T-cell (primary cell): ENCODE measurements at regions not wholly inside any gene's neighbourhood (a gene's known extent, or its start where the extent isn't known, plus 50 kb on each side); places are given as distances from the start of the nearest gene placed in this dataset.

ENCODE experiments used
- ATAC-seq, 4 experiments: fragments of 200-7000 bp in 3 of 4; fragments of 150-1000 bp in 1 of 4; cut with Tn5 transposase; replicated peaks in 1 of 4; 1 replicate in 3 of 4; 2 replicates in 1 of 4; pipeline ENCODE4 v1.10.0; 2021; ENCODE audit warnings: moderate library complexity in 3 of 4, mild to moderate bottlenecking in 2 of 4, moderate number of reproducible peaks in 1 of 4
- CTCF ChIA-PET, 2 donors: fragments of 300-600 bp; sonication (Branson Sonifier 250); formaldehyde crosslinking; loops; one replicate each; lab custom pipeline; 2022; ENCODE audit warnings: antibody characterized with exemption in 2 of 2; lab: Charles Lee
- POLR2A ChIA-PET, 2 donors: fragments of 300-600 bp; sonication (Branson Sonifier 250); formaldehyde crosslinking; loops; one replicate each; lab custom pipeline; 2022; ENCODE audit warnings: antibody characterized with exemption in 2 of 2; lab: Charles Lee
- DNase-seq, 35 experiments: peaks; one replicate each; pipeline versions ENCODE4 v3.0.0 to v3.0.0-alpha.2; 2013 to 2023
- H3K27ac ChIP-seq: one replicate; pipeline ENCODE4 v1.5.1; 2013; ENCODE audit warnings: low read length
- H3K27me3 ChIP-seq, 2 experiments: replicated peaks in 1 of 2; 1 replicate in 1 of 2; 2 replicates in 1 of 2; pipeline versions ENCODE4 v1.6.1 to v1.7.0; 2013; ENCODE audit warnings: low read length in 1 of 2, mixed read lengths in 1 of 2; ENCODE audit not compliant: control insufficient read depth in 2 of 2, insufficient read depth in 2 of 2; ENCODE audit errors: extremely low read depth in 1 of 2
- H3K36me3 ChIP-seq, 2 donors: 1 replicate in 1 of 2; 2 replicates in 1 of 2; pipeline versions ENCODE4 v1.6.1 to v1.7.0; 2013; ENCODE audit warnings: low read length in 1 of 2; ENCODE audit not compliant: control insufficient read depth in 2 of 2, insufficient read depth in 1 of 2; ENCODE audit errors: extremely low read depth in 1 of 2
- H3K4me1 ChIP-seq, 2 experiments: 1 replicate in 1 of 2; 2 replicates in 1 of 2; pipeline versions ENCODE4 v1.6.1 to v1.7.0; 2013; ENCODE audit warnings: low read length in 2 of 2, mixed read lengths in 1 of 2; ENCODE audit not compliant: insufficient read depth in 2 of 2, control insufficient read depth in 1 of 2; ENCODE audit errors: extremely low read depth in 1 of 2
- H3K4me3 ChIP-seq, 2 donors: 1 replicate in 1 of 2; 2 replicates in 1 of 2; pipeline versions ENCODE4 v1.5.1 to v1.7.0; 2013; ENCODE audit warnings: mild to moderate bottlenecking in 2 of 2, low read length in 1 of 2, moderate library complexity in 1 of 2; ENCODE audit not compliant: control insufficient read depth in 1 of 2; ENCODE audit errors: extremely low read depth in 1 of 2
- H3K9me3 ChIP-seq: 2 replicates; pipeline ENCODE4 v1.7.0; 2013
- H3K27ac Mint-ChIP-seq, 2 donors: one replicate each; pipeline ENCODE4 v1.8.0; 2020 to 2021; ENCODE audit warnings: mild to moderate bottlenecking in 2 of 2, mixed read lengths in 2 of 2
- H3K27me3 Mint-ChIP-seq, 2 donors: one replicate each; pipeline ENCODE4 v1.8.0; 2021 to 2022; ENCODE audit warnings: mixed read lengths in 2 of 2
- H3K36me3 Mint-ChIP-seq: one replicate; pipeline ENCODE4 v1.8.0; 2021; ENCODE audit warnings: mixed read lengths
- H3K4me1 Mint-ChIP-seq, 3 donors: one replicate each; pipeline ENCODE4 v1.8.0; 2020 to 2022; ENCODE audit warnings: mixed read lengths in 3 of 3, mild to moderate bottlenecking in 1 of 3
- H3K4me3 Mint-ChIP-seq, 3 donors: one replicate each; pipeline ENCODE4 v1.8.0; 2020 to 2022; ENCODE audit warnings: mild to moderate bottlenecking in 3 of 3, mixed read lengths in 3 of 3, moderate library complexity in 3 of 3
- H3K9me3 Mint-ChIP-seq, 3 donors: one replicate each; pipeline ENCODE4 v1.8.0; 2020 to 2022; ENCODE audit warnings: mixed read lengths in 3 of 3
- WGBS: methylation state at CpG from one replicate; pipeline ENCODE4 v1.1.5; 2013; ENCODE audit warnings: missing lambda C conversion rate; ENCODE audit not compliant: insufficient coverage; 5-methylcytosine and 5-hydroxymethylcytosine counted together

GRCh38 chr9:124199474-124199873, 58.3 kb upstream of the NEK6 start:
- CTCF ChIA-PET, result no interaction called here
- H3K27ac ChIP-seq, result no peak overlapping the region
- no peak for DNase-seq
- H3K4me3 Mint-ChIP-seq, result no peak overlapping the region
- no peaks in the 10 kb centered on the region for H3K27me3 Mint-ChIP-seq
- no peak overlapping the region for H3K4me3 ChIP-seq
- no peak for ATAC-seq
- H3K27me3 ChIP-seq, result no peaks in the 10 kb centered on the region
- peaks cover 20 to 42% (median 22%) of the 10 kb centered on the region in 3 donors for H3K4me1 Mint-ChIP-seq
- no CpG with 5 or more reads among the region's 3 CpGs for WGBS
- H3K4me1 ChIP-seq, result peaks cover 5 to 28% of the 10 kb centered on the region in 2 experiments
- peaks cover 3 to 21% (median 6%) of the 10 kb centered on the region in 3 donors for H3K9me3 Mint-ChIP-seq
- POLR2A ChIA-PET, result no interaction called here
- H3K36me3 ChIP-seq, result no peaks in the 10 kb centered on the region
- H3K9me3 ChIP-seq, result peaks cover 2% of the 10 kb centered on the region
- H3K36me3 Mint-ChIP-seq, result no peaks in the 10 kb centered on the region
- H3K27ac Mint-ChIP-seq, result no peak overlapping the region

GRCh38 chr9:124202447-124202971, 55.2 kb upstream of the NEK6 start:
- H3K36me3 ChIP-seq, result no peaks in the 10 kb centered on the region
- H3K4me3 ChIP-seq, result no peak overlapping the region
- Mint-ChIP-seq H3K4me1 (peaks cover 33 to 58% (median 34%) of the 10 kb centered on the region in 3 donors), H3K4me3 (peak overlapping the region in 1 of 3 donors; percentile 55), H3K27ac (peak overlapping the region; percentile 85 to 94), H3K27me3 (no peaks in the 10 kb centered on the region), H3K9me3 (no peaks in the 10 kb centered on the region), H3K36me3 (no peaks in the 10 kb centered on the region)
- ChIA-PET CTCF (no interaction called here), POLR2A (no interaction called here)
- H3K27me3 ChIP-seq, result no peaks in the 10 kb centered on the region
- ATAC-seq (peak; percentile 77 to 98 (median 97)), DNase-seq (peak in 34 of 35 experiments; percentile 7 to 70 (median 32))
- H3K4me1 ChIP-seq, result peaks cover 5 to 30% of the 10 kb centered on the region in 2 experiments
- 7% methylated on average over 2 of the region's 5 CpGs for WGBS
- no peaks in the 10 kb centered on the region for H3K9me3 ChIP-seq
- H3K27ac ChIP-seq, result peak overlapping the region; percentile 68

DNA sequence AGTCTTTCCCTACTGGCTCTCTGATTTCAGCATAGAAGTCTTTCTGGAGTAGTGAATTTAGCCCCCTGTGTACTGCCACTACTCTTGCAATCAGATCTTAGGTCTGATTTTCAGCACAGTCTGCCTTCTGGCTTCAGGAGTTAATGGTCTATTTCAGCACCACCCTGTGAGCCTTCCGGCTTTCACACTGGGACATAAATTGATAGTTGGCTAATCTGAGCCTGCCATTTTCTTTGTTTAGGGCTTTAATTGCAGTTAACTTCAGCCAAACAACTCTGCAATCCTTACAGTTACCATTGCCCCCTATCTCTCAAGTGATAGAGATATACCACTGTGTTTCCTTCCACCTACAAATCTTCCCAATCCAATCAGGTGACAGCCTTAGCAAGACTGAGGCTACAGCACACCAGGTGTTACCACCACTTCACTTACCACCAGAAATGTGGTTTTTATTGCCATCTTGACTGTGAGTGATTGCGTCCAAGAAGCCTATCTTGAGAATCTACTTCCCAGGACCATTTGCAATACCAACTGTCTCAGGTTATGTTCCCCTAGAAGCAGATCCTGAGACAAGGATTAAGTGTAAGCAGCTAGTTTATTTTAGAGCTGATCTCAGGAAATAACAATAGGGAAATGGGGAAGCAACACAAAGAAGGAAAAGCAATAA, 51.9 kb upstream of the NEK6 start:
- ChIA-PET CTCF (no interaction called here), POLR2A (no interaction called here)
- ATAC-seq, result no peak
- no peaks in the 10 kb centered on the region for H3K27me3 ChIP-seq
- DNase-seq, result no peak
- Mint-ChIP-seq H3K27me3 (no peaks in the 10 kb centered on the region), H3K4me1 (peaks cover 48 to 68% (median 50%) of the 10 kb centered on the region in 3 donors), H3K4me3 (no peak overlapping the region), H3K36me3 (no peaks in the 10 kb centered on the region), H3K27ac (no peak overlapping the region), H3K9me3 (no peaks in the 10 kb centered on the region)
- WGBS, result 86% methylated on average over 1 of the region's 2 CpGs
- H3K4me1 ChIP-seq, result peaks cover 8 to 48% of the 10 kb centered on the region in 2 experiments
- H3K36me3 ChIP-seq, result no peaks in the 10 kb centered on the region
- H3K27ac ChIP-seq, result no peak overlapping the region
- no peak overlapping the region for H3K4me3 ChIP-seq
- no peaks in the 10 kb centered on the region for H3K9me3 ChIP-seq

- no peak for DNase-seq
- no peak overlapping the region for H3K4me3 ChIP-seq
- Mint-ChIP-seq H3K27ac (no peak overlapping the region), H3K27me3 (no peaks in the 10 kb centered on the region), H3K4me1 (peaks cover 48 to 69% (median 50%) of the 10 kb centered on the region in 3 donors), H3K9me3 (no peaks in the 10 kb centered on the region), H3K36me3 (no peaks in the 10 kb centered on the region), H3K4me3 (no peak overlapping the region)
- no peaks in the 10 kb centered on the region for H3K36me3 ChIP-seq
- no peak overlapping the region for H3K27ac ChIP-seq
- peaks cover 8 to 48% of the 10 kb centered on the region in 2 experiments for H3K4me1 ChIP-seq
- no peaks in the 10 kb centered on the region for H3K27me3 ChIP-seq
- WGBS, result no CpG with 5 or more reads among the region's 2 CpGs
- H3K9me3 ChIP-seq, result no peaks in the 10 kb centered on the region
- ChIA-PET CTCF (no interaction called here), POLR2A (no interaction called here)
- ATAC-seq, result no peak
Observed at GRCh38 chr9:124206391-124206790, 51.4 kb upstream of the NEK6 start.
